HepG2 (cell line): ENCODE measurements at regions not wholly inside any gene's neighbourhood (a gene's known extent, or its start where the extent isn't known, plus 50 kb on each side); places are given as distances from the start of the nearest gene placed in this dataset.

ENCODE experiments used
- ATAC-seq: fragments of 200-7000 bp; cut with Tn5 transposase; 3 replicates; pipeline ENCODE4 v1.9.1; 2020; ENCODE audit warnings: mild to moderate bottlenecking, moderate library complexity
- BruUV-seq: library from RNA; stranded (reverse); fragments of 400-500 nt; replicated peaks from 2 replicates; lab custom pipeline; 2021; lab: Mats Ljungman, UMichigan
- CTCF ChIA-PET: fragments of 300-600 bp; formaldehyde crosslinking; extraction: SDS; loops from one replicate; lab custom pipeline; 2021; ENCODE audit warnings: low total read pairs, inconsistent platforms, low intra/inter-chr PET ratio; lab: Yijun Ruan, JAX
- POLR2A ChIA-PET: fragments of 350-600 bp; sonication (Branson Sonifier 250); formaldehyde crosslinking; loops from one replicate; lab custom pipeline; 2020; ENCODE audit warnings: antibody characterized with exemption, inconsistent platforms; lab: Yijun Ruan, JAX
- DNase-seq: peaks from one replicate; pipeline ENCODE4 v3.0.0-alpha.2; 2015; ENCODE audit warnings: low spot score
- FAIRE-seq: peaks from 3 replicates; lab custom pipeline; 2011; peaks lifted over from hg19 to GRCh38; lab: Jason Lieb, UNC
- H2AFZ ChIP-seq: one replicate; pipeline ENCODE4 v1.6.1; 2011; ENCODE audit warnings: low read length, inconsistent platforms
- H3K27ac ChIP-seq: fragments of 300-600 bp; 3 replicates; pipeline ENCODE4 v1.8.0; 2011; ENCODE audit warnings: mixed run types, mild to moderate bottlenecking, mixed read lengths, low read length, inconsistent platforms; ENCODE audit not compliant: insufficient read depth; ENCODE audit errors: extremely low read length
- H3K27me3 ChIP-seq, 2 experiments: fragments of 200-600 bp in 1 of 2; 2 replicates in 1 of 2; 3 replicates in 1 of 2; pipeline versions ENCODE4 v1.6.0 to v1.8.0; 2011; ENCODE audit warnings: low read length in 2 of 2, mild to moderate bottlenecking in 2 of 2, moderate library complexity in 2 of 2, inconsistent platforms in 1 of 2; ENCODE audit not compliant: insufficient read depth in 2 of 2, control insufficient read depth in 1 of 2
- H3K36me3 ChIP-seq, 2 experiments: fragments of 200-600 bp in 1 of 2; replicated peaks in 1 of 2; 2 replicates in 1 of 2; 3 replicates in 1 of 2; pipeline versions ENCODE4 v1.5.1 to v1.8.0; 2011; ENCODE audit warnings: low read length in 2 of 2, inconsistent platforms in 1 of 2; ENCODE audit not compliant: insufficient read depth in 2 of 2, control insufficient read depth in 1 of 2
- H3K4me1 ChIP-seq: 2 replicates; pipeline ENCODE4 v1.5.1; 2012; ENCODE audit warnings: low read length, inconsistent platforms; ENCODE audit not compliant: insufficient read depth
- H3K4me2 ChIP-seq: 2 replicates; pipeline ENCODE4 v1.6.0; 2011; ENCODE audit warnings: low read depth, low read length, inconsistent platforms
- H3K4me3 ChIP-seq, 3 experiments: fragments of 200-600 bp in 1 of 3; sonication (generic), shearing (Covaris generic) in 1 of 3; replicated peaks in 1 of 3; 2 replicates each; pipeline ENCODE4 v1.5.1; 2011 to 2016; ENCODE audit warnings: low read length in 3 of 3, inconsistent platforms in 2 of 3, low read depth in 2 of 3, mild to moderate bottlenecking in 2 of 3, control low read depth in 1 of 3, mixed read lengths in 1 of 3; ENCODE audit not compliant: insufficient read depth in 1 of 3
- H3K79me2 ChIP-seq: one replicate; pipeline ENCODE4 v1.6.1; 2011; ENCODE audit warnings: low read length, inconsistent platforms; ENCODE audit not compliant: insufficient read depth
- H3K9ac ChIP-seq: 2 replicates; pipeline ENCODE4 v1.6.0; 2011; ENCODE audit warnings: mild to moderate bottlenecking, low read depth, low read length, inconsistent platforms; ENCODE audit not compliant: insufficient read depth
- H3K9me3 ChIP-seq: 2 replicates; pipeline ENCODE4 v1.5.1; 2012; ENCODE audit warnings: mild to moderate bottlenecking, low read length
- H4K20me1 ChIP-seq: 2 replicates; pipeline ENCODE4 v1.6.0; 2011; ENCODE audit warnings: inconsistent platforms, mild to moderate bottlenecking, low read length, moderate library complexity; ENCODE audit not compliant: insufficient read depth
- EEA1 ChIP-seq: sonication (generic); formaldehyde crosslinking; IDR thresholded peaks from 2 replicates; pipeline ENCODE4 v1.5.1; 2020; ENCODE audit warnings: mild to moderate bottlenecking, missing genetic modification reagents, borderline replicate concordance
- EP300 ChIP-seq, 3 experiments: sonication (generic) in 1 of 3; formaldehyde crosslinking in 1 of 3; IDR thresholded peaks; 2 replicates each; pipeline versions ENCODE4 v1.5.1 to v1.6.1; 2011 to 2020; ENCODE audit warnings: low read depth in 2 of 3, low read length in 2 of 3, borderline replicate concordance in 1 of 3, improper control_type of control experiment in 1 of 3, mild to moderate bottlenecking in 1 of 3, missing genetic modification reagents in 1 of 3, moderate library complexity in 1 of 3
- EZH2 ChIP-seq: conservative IDR thresholded peaks from 2 replicates; pipeline ENCODE4 v1.6.1; 2012; ENCODE audit warnings: mild to moderate bottlenecking, low read depth, low read length, moderate library complexity
- FIP1L1 ChIP-seq: fragments of 200-400 bp; formaldehyde crosslinking; IDR thresholded peaks from 2 replicates; pipeline ENCODE4 v1.6.1; 2018; ENCODE audit warnings: low read depth, mild to moderate bottlenecking, low read length, moderate library complexity, borderline replicate concordance; ENCODE audit not compliant: insufficient read depth
- MAFG ChIP-seq: sonication (generic); formaldehyde crosslinking; IDR thresholded peaks from 2 replicates; pipeline ENCODE4 v1.5.1; 2020; ENCODE audit warnings: mild to moderate bottlenecking, missing genetic modification reagents
- PAWR ChIP-seq: sonication (generic); formaldehyde crosslinking; IDR thresholded peaks from 2 replicates; pipeline ENCODE4 v1.4.0; 2020; ENCODE audit warnings: missing genetic modification reagents, mild to moderate bottlenecking, borderline replicate concordance
- RXRA ChIP-seq: sonication (generic); formaldehyde crosslinking; IDR thresholded peaks from 2 replicates; pipeline ENCODE4 v1.5.1; 2020; ENCODE audit warnings: missing genetic modification reagents
- SALL2 ChIP-seq: sonication (generic); formaldehyde crosslinking; IDR thresholded peaks from 2 replicates; pipeline ENCODE4 v1.8.1; 2023; ENCODE audit warnings: mild to moderate bottlenecking, missing genetic modification reagents, inconsistent platforms
- SP2 ChIP-seq: sonication (generic); formaldehyde crosslinking; IDR thresholded peaks from 2 replicates; pipeline ENCODE4 v1.5.1; 2020; ENCODE audit warnings: mild to moderate bottlenecking, missing genetic modification reagents
- TMF1 ChIP-seq: sonication (generic); formaldehyde crosslinking; IDR thresholded peaks from 2 replicates; pipeline ENCODE4 v1.8.1; 2022; ENCODE audit warnings: low read depth, missing genetic modification reagents
- ZBTB42 ChIP-seq: sonication (generic); formaldehyde crosslinking; IDR thresholded peaks from 2 replicates; pipeline ENCODE4 v1.5.0; 2020; ENCODE audit warnings: mild to moderate bottlenecking, missing genetic modification reagents
- ZMYM4 ChIP-seq: sonication (generic); formaldehyde crosslinking; IDR thresholded peaks from 2 replicates; pipeline ENCODE4 v1.8.1; 2023; ENCODE audit warnings: mild to moderate bottlenecking, missing genetic modification reagents
- ZNF17 ChIP-seq: sonication (generic); formaldehyde crosslinking; IDR thresholded peaks from 2 replicates; pipeline ENCODE4 v1.5.0; 2020; ENCODE audit warnings: mild to moderate bottlenecking, missing genetic modification reagents
- ZNF251 ChIP-seq: sonication (generic); formaldehyde crosslinking; IDR thresholded peaks from 2 replicates; pipeline ENCODE4 v1.9.0; 2021; ENCODE audit warnings: mild to moderate bottlenecking, missing genetic modification reagents
- ZNF329 ChIP-seq: sonication (generic); formaldehyde crosslinking; IDR thresholded peaks from 2 replicates; pipeline ENCODE4 v1.9.0; 2021; ENCODE audit warnings: low read depth, mild to moderate bottlenecking, missing genetic modification reagents
- ZNF567 ChIP-seq: sonication (generic); formaldehyde crosslinking; IDR thresholded peaks from 2 replicates; pipeline ENCODE4 v1.8.1; 2023; ENCODE audit warnings: mild to moderate bottlenecking, missing genetic modification reagents, borderline replicate concordance
- ZNF766 ChIP-seq: sonication (generic); formaldehyde crosslinking; IDR thresholded peaks from 2 replicates; pipeline ENCODE4 v1.5.0; 2020; ENCODE audit warnings: missing genetic modification reagents, borderline replicate concordance
- ZNF792 ChIP-seq: IDR thresholded peaks from 2 replicates; pipeline ENCODE4 v1.6.1; 2016
- WGBS: methylation state at CpG from one replicate; pipeline ENCODE4 v1.1.6; 2017; ENCODE audit warnings: low lambda C conversion rate; 5-methylcytosine and 5-hydroxymethylcytosine counted together
- in situ Hi-C: cut with HindIII; loops from 2 replicates; pipeline ENCODE4 v1.10.0; 2017; ENCODE audit warnings: low pct_unique_long_range_greater_than_20kb; ENCODE audit not compliant: extremely low pct_ligation_motif_present
- intact Hi-C: fragments of 100-400 bp; cut with micrococcal nuclease; formaldehyde crosslinking; loops from one replicate; pipeline ENCODE4 v1.10.0; 2022; ENCODE audit not compliant: unreplicated experiment
- TF ChIP-seq, protein P1 (sequence below): sonication (generic); formaldehyde crosslinking; IDR thresholded peaks from 2 replicates; pipeline ENCODE4 v1.8.1; 2023; ENCODE audit warnings: mild to moderate bottlenecking, missing genetic modification reagents, borderline replicate concordance
- TF ChIP-seq, protein P2 (sequence below): IDR thresholded peaks from 2 replicates; pipeline ENCODE4 v1.6.1; 2016; ENCODE audit warnings: missing compliant biosample characterization, missing genetic modification reagents, borderline replicate concordance

DNA sequence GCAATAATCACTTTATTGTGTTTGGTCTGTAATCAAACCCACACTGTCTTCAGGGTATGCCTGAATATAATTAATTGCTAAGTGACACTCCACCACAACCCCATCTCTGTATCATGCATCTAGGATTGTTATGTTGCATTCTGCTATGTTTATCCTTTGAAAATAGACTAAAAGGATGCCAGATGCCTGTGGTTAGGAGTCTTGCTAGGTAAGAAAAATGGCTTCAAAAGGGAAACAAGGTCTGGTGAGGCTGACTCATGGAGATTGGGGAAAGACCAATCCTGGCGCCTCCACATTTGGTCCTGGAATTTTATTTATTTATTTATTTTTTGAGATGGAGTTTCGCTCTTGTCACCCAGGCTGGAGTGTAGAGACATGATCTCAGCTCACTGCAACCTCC lies 360.5 kb upstream of the SLC7A11 start:
- in situ Hi-C loops (no loop called here), intact Hi-C loops (no loop called here)
- Histone ChIP-seq H3K4me3 (no peak overlapping the region), H3K9me3 (no peaks in the 10 kb centered on the region), H3K9ac (no peak overlapping the region), H3K27me3 (no peaks in the 10 kb centered on the region; a peak in 1 of 5 replicates), H3K79me2 (no peaks in the 10 kb centered on the region), H3K27ac (no peak overlapping the region), H3K4me2 (no peak overlapping the region), H3K36me3 (no peaks in the 10 kb centered on the region), H3K4me1 (no peaks in the 10 kb centered on the region), H2AFZ (no peak overlapping the region), H4K20me1 (no peaks in the 10 kb centered on the region)
- ATAC-seq = no peak
- TF ChIP-seq SALL2 (CRISPR knock-in tag) (no peak), ZNF567 (CRISPR knock-in tag) (no peak), FIP1L1 (no peak), ZMYM4 (no peak), ZNF17 (CRISPR knock-in tag) (no peak), EZH2 (no peak), ZNF766 (no peak), EEA1 (CRISPR knock-in tag) (no peak), RXRA (CRISPR knock-in tag) (no peak), MAFG (CRISPR knock-in tag) (no peak), ZNF251 (CRISPR knock-in tag) (no peak), ZNF792 (CRISPR knock-in tag) (no peak), TMF1 (CRISPR knock-in tag) (no peak), SP2 (no peak), PAWR (no peak), EP300 (IDR thresholded peaks at IDR 0.05; ENCODE audit: low read depth in 2 of 2, low read length in 2 of 2) (no peak), EP300 (CRISPR knock-in tag; IDR thresholded peaks at IDR 0.05; ENCODE audit: borderline replicate concordance) (no peak), ZBTB42 (CRISPR knock-in tag) (no peak), ZNF329 (CRISPR knock-in tag) (no peak)
- TF ChIP-seq, protein P1, sequence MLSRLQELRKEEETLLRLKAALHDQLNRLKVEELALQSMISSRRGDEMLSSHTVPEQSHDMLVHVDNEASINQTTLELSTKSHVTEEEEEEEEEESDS (CRISPR knock-in tag) = no peak
- TF ChIP-seq, protein P2, sequence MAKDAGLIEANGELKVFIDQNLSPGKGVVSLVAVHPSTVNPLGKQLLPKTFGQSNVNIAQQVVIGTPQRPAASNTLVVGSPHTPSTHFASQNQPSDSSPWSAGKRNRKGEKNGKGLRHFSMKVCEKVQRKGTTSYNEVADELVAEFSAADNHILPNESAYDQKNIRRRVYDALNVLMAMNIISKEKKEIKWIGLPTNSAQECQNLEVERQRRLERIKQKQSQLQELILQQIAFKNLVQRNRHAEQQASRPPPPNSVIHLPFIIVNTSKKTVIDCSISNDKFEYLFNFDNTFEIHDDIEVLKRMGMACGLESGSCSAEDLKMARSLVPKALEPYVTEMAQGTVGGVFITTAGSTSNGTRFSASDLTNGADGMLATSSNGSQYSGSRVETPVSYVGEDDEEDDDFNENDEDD (CRISPR knock-in tag) = no peak
- no TSS peak for BruUV-seq
- FAIRE-seq = no peak
- WGBS = 4% methylated on average over 2 of the region's 2 CpGs
- POLR2A ChIA-PET = no interaction called here
- CTCF ChIA-PET = no interaction called here
- no peak for DNase-seq
